GM18519 (cell line): ENCODE measurements at regions not wholly inside any gene's neighbourhood (a gene's known extent, or its start where the extent isn't known, plus 50 kb on each side); places are given as distances from the start of the nearest gene placed in this dataset.

Source experiments
- ATAC-seq: cut with Tn5 transposase; IDR thresholded peaks from one replicate; pipeline ENCODE4 v1.9.1; 2021; ENCODE audit warnings: mild to moderate bottlenecking, moderate library complexity; ENCODE audit not compliant: unreplicated experiment, low FRiP score

GRCh38 chr22:49151256-49152126 lies 676.2 kb downstream of the BRD1 start:
- ATAC-seq: no peak

- ATAC-seq: no peak
These were observed 676.9 kb downstream of the BRD1 start for GRCh38 chr22:49150801-49151221.

- ATAC-seq: no peak
These were observed 677.7 kb downstream of the BRD1 start for GRCh38 chr22:49149721-49150608.

- no peak for ATAC-seq
These were observed 678.7 kb downstream of the BRD1 start for GRCh38 chr22:49148895-49149418.

- ATAC-seq: no peak
These were observed 680.0 kb downstream of the BRD1 start for GRCh38 chr22:49147617-49148175.

GRCh38 chr22:49147171-49147570 lies 680.5 kb downstream of the BRD1 start:
- ATAC-seq: no peak

GRCh38 chr22:49146511-49146910 lies 681.2 kb downstream of the BRD1 start:
- ATAC-seq: no peak

GRCh38 chr22:49143812-49144211 lies 683.9 kb downstream of the BRD1 start:
- no peak for ATAC-seq

- ATAC-seq: no peak
These were observed 684.8 kb downstream of the BRD1 start for GRCh38 chr22:49142891-49143290.

- ATAC-seq: no peak
These were observed 685.4 kb downstream of the BRD1 start for GRCh38 chr22:49142296-49142695.

GRCh38 chr22:49141761-49142160 lies 685.9 kb downstream of the BRD1 start:
- no peak for ATAC-seq

- ATAC-seq: no peak
These were observed 686.6 kb downstream of the BRD1 start for GRCh38 chr22:49140911-49141665.

GRCh38 chr22:49139492-49140151 lies 688.1 kb downstream of the BRD1 start:
- ATAC-seq: no peak

GRCh38 chr22:49138250-49138790 lies 689.4 kb downstream of the BRD1 start:
- no peak for ATAC-seq

- no peak for ATAC-seq
These were observed 690.4 kb downstream of the BRD1 start for GRCh38 chr22:49137206-49137840.

- ATAC-seq: no peak
These were observed 690.9 kb downstream of the BRD1 start for GRCh38 chr22:49136816-49137180.

GRCh38 chr22:49136041-49136815 lies 691.4 kb downstream of the BRD1 start:
- no peak for ATAC-seq

- no peak for ATAC-seq
These were observed 693.6 kb downstream of the BRD1 start for GRCh38 chr22:49134076-49134475.
